HG02798 (cell line): ENCODE measurements at regions not wholly inside any gene's neighbourhood (a gene's known extent, or its start where the extent isn't known, plus 50 kb on each side); places are given as distances from the start of the nearest gene placed in this dataset.

Experiments
- ATAC-seq: cut with Tn5 transposase; IDR thresholded peaks from one replicate; pipeline ENCODE4 v1.9.1; 2021; ENCODE audit warnings: mild to moderate bottlenecking; ENCODE audit not compliant: unreplicated experiment, poor library complexity

DNA sequence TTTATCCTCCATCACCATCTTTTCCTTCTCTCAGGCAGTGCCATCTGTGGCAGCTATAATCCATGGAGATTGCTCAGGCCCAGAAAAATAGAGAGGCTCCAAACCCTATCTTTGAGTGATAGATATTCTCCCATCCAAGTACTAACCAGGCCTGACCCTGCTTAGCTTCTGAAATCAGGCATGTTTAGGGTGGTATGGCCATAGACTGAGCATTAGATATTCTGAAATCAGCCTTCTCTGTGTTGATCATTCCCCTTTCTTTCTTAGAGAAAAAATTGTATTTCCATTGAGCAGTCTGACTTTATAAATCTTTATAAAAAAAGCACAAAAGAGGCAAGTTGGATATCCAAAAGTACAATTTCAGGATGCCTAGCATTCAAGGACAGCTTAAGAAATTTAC, 131.5 kb upstream of the ACVR2A start:
- ATAC-seq: no peak

DNA sequence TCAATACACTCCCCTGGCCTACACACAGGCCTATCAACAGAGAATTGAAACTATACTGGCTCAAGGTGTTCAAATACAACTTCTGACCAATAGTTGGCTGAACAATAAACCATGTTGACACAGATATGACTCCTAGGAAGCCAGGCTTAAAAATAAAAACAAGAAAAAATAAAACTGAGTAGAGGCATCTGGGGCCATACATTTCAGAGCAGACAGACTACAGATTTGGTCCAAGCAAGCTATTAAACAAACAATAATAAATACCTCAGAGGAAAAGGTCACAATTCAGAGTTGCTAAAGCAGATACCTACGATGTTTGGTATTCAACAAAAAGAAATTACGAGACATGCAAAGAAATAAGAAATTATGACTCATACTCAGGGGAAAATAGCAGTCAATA, 132.8 kb upstream of the ACVR2A start:
- ATAC-seq: no peak

DNA sequence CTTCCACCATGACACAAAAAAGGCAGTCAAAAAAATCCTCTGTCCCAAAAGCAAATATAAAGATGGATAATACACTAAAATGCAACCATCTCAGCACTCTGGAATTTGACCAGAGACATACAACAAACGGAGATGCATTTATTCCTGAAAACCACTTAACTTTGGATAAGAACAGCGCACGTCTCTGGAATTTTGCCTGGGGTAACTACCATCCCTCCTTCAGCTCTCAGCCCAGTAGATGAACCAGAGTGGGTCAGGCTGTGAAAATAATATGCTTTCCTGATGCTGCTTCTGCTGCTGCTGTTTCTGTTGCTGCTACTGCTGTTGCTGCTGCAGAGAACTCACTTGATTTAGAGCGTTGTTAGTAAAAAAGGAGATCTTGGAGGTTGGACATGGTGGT, 133.8 kb upstream of the ACVR2A start:
- no peak for ATAC-seq

DNA sequence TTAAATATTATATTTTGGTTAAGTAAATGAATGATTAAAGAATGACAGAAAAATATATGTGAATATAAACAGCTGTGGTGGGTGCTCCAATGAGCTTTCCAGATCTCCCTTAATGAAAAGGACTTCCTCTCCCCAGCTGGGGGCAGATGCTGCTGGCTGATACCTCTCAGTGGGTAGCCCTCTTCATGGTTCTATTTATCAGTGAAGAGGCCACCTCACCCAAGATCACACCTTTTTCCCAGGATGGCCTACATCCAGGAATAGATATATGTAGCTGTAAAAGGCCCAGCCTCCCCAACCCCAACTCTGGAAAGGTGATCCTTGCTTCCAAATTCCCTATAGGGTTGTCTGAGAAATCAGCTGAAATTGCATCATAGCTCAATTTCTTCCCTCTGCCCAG, 135.2 kb upstream of the ACVR2A start:
- ATAC-seq: no peak

DNA sequence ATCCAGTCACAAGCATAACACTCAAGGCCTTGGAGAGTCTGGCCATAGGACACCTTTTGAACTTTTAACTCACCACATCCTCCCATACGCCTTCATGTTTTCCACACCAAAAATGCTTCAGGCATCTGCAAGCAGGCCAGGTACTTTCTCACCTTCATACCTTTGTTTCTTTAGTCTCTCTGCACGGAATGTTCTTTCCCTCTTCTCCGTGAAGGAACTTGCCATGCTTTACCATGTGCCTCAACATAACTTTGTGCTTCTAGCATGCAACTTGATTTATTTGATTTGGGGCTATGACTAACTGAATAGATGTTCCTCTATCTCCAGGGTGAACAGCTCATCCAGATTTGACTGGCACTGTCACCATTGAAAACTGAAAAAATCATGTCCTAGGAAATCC, 141.7 kb upstream of the ACVR2A start:
- no peak for ATAC-seq

DNA sequence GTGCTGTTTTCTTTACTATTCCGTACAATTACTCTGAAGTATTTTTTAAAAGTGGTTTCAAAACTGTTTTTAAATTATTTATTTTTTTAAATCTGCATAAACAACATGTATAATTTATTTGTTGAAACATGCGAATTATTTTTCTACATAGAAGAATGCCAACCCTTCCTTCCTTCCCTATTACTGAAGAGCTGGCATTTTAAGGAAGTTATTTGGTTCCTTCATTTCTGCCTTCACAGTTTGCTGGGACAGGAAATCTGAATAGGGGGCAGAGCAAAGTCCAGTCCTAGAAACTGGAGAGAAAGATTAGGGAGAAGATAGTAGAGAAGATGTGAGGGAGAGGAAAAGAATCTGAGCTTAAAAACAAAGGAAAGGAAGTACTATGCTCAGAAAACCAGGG, 146.7 kb upstream of the ACVR2A start:
- ATAC-seq: no peak

DNA sequence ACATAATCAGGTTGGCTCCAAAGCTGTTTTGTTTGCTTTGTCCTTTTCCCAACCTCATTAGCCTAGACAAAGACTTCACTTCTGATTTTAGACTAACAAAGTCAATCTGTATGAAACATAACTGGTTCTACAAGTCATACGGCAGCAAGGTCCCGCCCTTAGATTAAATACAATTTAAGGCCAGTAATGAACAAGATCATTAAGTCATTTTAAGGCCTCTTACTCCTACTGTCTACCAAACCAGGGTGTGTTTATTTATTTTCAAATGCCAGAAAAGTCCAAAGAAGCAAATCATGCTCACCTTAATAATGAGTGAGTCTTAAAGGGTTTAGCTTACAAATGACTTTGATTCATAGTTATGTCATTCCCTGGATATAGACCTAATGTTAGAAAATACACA, 148.4 kb upstream of the ACVR2A start:
- ATAC-seq: no peak

DNA sequence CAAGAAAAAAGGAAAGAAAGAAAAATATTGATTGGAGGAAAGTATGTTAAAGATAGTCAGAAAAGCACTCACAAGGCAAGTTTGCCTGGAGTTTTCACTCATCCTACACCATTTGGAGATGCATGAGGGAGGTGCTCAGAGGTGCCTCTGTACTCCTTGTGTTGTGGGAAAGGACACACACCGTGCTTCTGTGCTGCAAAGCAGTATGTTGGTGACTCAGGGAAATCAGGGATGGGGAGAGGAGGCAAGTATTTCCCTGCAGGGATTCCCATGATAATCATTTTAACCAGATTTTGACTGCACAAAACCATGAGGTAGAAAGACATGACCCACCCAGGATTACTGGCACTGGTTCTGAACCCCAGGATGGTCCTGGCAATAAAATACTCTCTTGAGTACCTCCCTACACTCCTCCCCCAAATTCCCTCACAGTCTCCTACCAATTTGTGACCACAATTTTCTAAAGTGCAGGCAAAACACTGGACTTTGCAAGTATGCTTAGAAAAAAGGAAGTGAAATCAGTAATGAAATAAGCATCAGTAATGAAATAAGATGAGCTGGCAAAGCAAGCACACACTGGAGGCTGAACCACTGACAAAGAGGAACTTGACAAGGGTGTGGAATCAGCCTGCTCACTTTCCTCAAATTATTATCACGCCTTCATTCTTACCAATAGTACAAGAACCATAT, 155.5 kb upstream of the ACVR2A start:
- peak; percentile 99 for ATAC-seq

DNA sequence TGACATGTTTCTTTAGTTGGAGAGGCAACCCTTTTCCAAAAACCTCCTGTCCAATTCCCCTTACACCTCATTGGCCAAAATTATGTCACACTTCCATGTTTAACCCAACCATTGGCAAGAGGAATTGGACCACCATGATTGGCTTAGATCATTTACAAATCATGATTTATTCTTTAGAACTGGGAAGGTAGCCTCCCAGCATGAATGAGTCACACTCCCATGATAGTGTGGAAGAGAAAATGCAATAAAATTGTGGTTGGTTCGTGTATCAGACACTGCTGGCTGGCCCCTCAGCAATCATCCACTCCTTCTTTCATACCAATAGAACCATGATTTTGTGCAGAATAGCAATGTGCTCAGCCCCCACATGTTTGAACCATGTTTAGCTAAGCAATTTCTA, 156.6 kb upstream of the ACVR2A start:
- ATAC-seq: no peak

DNA sequence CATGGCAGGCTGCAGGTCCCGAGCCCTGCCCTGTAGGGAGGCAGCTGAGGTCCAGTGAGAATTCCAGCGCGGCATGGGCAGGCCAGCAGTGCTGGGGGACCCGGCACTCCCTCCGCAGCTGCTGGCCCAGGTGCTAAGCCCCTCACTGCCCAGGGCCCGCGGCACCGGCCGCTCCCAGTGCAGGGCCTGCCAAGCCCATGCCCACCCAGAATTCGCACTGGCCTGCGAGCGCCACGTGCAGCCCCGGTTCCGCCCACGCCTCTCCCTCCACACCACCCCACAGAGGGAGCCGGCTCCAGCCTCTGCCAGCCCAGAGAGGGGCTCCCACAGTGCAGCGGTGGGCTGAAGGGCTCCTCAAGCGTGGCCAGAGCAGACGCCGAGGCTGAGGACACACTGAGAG, 158.5 kb upstream of the ACVR2A start:
- no peak for ATAC-seq

DNA sequence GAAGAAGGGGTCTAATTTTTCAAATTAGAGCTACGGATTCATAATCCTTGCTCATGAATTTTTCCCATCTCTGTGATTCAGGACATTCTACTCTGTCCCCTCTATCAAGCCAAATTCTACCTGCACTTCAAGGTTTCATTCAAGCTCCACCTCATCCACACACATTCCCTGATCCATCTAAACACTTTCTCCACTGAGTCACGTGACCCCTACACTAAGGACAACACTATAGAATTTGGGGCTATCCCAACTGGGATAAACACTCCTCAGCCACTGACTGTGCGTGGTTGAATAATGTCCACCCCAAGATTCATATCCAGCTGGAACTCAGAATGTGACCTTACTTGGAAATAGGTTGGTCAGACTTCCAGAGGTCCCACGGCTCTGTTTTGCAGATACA, 159.9 kb upstream of the ACVR2A start:
- no peak for ATAC-seq

DNA sequence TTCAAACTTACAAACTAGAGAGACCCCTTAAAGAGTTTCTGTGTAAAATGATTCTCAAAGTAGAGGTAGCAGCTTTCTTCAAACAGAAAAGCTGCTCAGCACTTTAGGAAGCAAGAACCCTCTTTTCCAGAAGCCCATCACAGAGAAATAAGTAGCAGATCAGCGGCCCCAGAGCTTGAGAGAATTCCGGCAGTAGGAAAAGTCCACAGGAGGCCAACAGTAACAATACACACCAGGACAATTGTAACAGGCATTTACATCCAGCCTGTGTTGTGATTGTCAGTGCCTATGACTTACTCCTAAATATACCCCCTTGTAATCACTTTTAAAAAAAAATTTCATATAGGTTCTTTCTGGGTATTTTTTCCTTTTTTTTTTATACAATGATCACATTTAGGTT, 161.4 kb upstream of the ACVR2A start:
- no peak for ATAC-seq

DNA sequence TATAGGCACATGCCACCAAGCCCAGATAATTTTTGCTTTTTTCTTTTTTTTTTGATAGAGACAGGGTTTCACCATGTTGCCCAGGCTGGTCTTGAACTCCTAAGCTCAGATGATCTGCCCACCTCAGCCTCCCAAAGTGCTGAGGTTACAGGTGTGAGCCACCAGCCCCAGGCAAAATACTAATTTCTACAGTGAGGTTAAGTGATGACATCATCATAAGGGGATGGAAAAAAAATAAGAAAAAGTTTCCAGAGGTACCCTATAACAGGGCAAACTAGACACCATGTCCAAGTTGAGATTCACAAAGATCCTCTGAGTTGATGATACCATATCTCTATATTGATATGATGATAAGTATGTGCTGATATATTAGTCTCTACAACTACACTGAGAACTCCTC, 163.7 kb upstream of the ACVR2A start:
- no peak for ATAC-seq

DNA sequence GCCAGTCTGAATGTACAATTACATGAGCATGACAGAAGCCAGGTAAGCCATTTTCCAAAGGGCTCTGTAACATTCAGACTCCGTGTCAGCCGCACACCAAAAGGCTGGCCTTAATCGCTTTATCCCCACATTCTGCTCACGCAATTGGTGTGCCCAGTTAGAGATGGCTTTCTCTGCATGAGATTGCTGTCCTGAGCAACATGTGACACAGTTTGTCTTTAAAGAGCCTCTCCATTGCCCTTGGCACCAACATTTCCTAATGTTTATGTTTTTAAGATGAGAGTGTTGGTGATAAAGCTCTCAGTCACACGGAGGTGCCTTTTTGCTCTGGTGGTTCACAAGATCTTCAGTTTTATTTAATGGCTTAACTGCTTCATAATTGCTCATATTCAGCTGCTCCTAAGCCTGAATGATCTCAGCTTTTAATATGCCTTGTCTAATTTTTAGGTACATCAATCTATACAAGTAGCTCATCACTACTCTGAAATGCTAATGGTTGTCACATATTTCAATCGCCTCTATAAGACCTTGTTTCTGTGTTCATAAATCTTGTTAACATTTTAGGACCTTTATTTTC, 164.8 kb upstream of the ACVR2A start:
- no peak for ATAC-seq

DNA sequence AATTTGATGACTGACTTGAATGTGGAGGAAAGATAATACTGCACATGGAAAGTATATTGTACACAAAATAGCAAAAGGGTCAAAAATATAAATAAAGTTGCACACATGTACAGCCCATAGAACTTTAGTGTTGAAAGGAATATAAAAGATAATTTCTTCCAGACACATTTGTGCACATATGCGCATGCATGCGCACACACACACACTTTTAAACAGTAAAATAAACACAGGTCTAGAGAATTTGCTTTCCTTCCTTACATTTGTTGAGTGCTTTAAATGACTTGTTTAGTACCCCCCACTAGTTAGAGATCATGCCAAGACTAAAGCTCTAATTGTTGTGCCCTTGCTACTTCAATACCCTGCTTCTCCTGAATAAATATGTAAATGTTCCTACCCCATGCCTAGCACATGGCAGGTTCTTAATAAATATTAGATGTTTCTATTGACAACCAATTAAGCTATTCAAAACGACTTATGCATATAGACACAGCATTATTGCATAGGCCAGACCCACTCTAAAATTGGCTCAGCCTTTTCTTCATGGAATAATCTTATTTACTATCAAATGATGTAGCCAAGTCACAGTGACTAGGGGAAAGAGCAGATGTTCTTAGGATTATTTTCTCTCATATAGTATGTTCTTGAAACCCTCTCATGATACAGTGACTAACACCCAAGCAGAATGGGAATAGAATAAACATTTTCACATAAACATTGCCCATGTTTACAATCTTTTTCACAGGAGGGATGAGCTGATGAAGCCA, 165.5 kb upstream of the ACVR2A start:
- ATAC-seq: no peak

DNA sequence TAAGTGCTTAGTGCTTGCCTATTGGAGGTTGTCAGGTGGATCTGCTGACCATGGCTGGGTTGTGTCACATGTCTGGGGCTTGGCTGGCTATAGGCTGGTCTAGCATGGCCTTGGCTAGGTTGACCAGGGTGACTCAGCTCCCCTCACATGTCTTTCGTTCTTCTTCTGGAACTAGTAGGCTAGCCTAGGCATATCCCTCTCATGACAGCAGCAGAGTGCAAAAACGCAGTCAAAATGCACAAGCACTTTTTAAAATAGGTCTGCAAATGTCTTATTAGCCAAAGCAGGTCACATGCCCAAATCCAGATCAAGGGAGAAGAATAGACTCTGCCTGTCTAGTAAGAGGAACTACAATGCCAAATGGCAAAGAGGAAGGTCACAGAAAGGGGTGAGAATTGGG, 179.7 kb upstream of the ACVR2A start:
- no peak for ATAC-seq

DNA sequence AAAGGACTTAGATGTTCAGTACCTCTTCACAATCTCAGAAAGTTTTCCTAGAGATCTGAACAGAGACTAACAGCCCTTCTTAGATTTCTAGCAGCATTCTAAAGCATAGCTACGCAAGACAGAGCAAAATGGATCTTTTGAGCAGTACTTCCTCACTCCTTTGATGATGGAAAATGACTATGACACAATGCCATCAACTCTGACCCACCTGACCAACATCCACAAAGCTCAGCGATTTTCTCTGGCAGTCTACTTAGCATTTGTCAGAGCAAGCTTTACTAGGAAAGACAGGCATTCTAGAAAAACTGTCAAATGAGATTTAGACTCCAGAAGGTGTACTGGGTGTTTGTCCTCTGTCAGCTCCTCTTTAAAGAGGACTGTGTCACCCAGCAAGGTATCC, 180.9 kb upstream of the ACVR2A start:
- ATAC-seq: peak; percentile 25

DNA sequence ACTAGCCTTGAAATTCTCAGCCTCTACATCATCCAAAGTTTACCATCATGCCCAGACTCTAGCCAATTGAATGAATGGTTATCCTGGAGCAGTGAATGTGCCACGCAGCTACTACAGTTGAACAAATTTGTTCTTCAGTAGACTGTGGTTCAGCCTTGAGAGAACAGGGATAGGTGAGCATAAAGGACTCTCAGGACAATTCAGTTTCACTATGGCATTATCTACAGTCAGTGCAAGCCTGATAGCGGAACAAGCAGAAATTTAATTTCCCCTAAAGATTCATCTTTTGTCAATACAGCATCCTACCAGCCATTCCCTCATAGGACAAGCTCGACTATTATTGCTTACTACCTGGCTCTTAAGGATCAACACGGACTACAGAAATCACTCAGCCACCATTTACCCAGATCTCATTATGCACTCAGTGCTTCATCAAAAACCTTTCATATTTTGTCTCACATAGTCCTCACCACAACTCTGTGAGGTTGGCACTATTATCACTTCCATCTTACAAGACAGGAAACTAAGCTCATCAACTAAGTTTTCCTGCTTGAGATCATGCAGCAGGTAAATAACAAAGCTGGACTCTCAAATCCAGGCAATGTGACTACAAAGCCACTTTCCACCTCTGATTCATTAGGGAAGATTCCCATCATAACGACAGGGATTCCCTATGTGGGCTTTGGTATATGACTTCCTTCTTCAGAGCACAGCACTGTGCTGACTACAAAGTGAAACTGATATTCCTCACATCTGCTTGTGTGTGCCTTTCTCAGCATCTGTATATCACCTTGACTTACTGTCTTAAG, 181.5 kb upstream of the ACVR2A start:
- peak; percentile 92 for ATAC-seq

DNA sequence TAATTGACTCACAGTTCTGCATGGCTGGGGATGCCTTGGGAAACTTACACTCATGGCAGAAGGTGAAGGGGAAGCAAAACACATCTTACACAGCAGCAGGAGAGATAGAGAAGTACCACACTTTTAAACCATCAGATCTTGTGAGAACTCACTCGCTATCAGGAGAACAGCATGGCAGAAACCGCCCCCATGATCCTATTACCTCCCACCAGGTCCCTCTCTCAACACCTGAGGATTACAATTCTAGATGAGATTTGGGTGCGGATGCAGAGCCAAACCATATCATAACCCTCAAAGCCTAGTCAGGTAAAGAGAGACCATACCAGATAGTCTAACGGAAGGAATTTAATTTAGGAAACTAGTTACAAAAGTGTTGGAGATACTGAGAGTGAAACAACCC, 182.6 kb upstream of the ACVR2A start:
- ATAC-seq: no peak

DNA sequence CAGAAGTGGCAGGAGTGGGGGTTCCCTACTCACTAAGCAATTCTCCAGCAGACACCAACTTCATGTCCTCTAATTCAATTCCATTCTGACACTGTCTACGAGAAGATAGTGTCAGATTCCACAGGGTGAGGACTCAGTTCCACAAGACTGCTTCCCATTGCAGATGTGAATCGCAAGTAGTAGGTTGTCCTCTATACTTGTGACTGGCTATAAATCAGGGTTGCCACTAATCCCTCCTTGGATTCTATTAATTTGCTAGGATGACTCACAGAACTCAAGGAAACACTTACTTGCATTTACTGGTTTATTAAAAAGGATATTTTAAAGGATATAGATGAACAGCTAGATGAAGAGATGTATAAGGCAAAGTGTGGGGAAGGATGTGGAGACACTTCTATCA, 184.1 kb upstream of the ACVR2A start:
- no peak for ATAC-seq

DNA sequence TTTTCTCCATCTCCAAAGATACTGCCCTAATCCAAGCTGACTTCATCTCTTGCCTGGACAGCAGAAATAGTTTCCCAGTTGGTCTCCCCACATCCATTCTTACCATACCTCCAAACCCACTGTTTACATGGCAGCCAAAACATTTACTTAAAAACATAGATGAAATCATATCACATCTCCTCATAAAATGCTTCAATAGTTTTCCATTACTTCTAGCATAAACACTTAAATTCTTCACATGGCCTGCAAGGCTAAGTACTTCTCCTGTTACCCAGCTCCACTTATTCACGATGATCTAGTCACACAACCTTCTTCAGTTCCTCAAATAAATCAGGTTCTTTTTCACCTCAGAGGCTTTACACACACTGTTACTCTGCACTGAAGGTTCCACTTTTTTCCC, 185.8 kb upstream of the ACVR2A start:
- ATAC-seq: no peak
